Omental fat pad (tissue), 3 donors: ENCODE measurements at regions not wholly inside any gene's neighbourhood (a gene's known extent, or its start where the extent isn't known, plus 50 kb on each side); places are given as distances from the start of the nearest gene placed in this dataset.

ENCODE experiments used
- ATAC-seq: fragments of 150-250 bp; one replicate; pipeline ENCODE4 v1.9.1; 2016; ENCODE audit warnings: mild to moderate bottlenecking, moderate library complexity; ENCODE audit not compliant: low FRiP score
- DNase-seq: peaks from one replicate; pipeline ENCODE4 v3.0.0-alpha.2; 2019; ENCODE audit warnings: low spot score
- CTCF ChIP-seq, 3 donors: fragments of 450-650 bp; IDR thresholded peaks; one replicate each; pipeline ENCODE4 v1.5.1; 2016 to 2017; ENCODE audit warnings: antibody characterized with exemption in 3 of 3, mild to moderate bottlenecking in 3 of 3, moderate library complexity in 2 of 3

- ATAC-seq (no peak), DNase-seq (no peak)
- TF ChIP-seq CTCF (IDR thresholded peaks at IDR 0.05), result no peak
Observed at GRCh38 chrX:45718676-45719075, 518.0 kb upstream of the DIPK2B start.

GRCh38 chrX:45716750-45717149 lies 516.1 kb upstream of the DIPK2B start:
- TF ChIP-seq CTCF (IDR thresholded peaks at IDR 0.05), result no peak
- DNase-seq, result no peak
- ATAC-seq, result no peak

GRCh38 chrX:45715748-45716147 lies 515.1 kb upstream of the DIPK2B start:
- DNase-seq (no peak), ATAC-seq (peak; percentile 28)
- TF ChIP-seq CTCF (IDR thresholded peaks at IDR 0.05), result no peak

- no peak for DNase-seq
- ATAC-seq, result no peak
- no peak for TF ChIP-seq CTCF (IDR thresholded peaks at IDR 0.05)
Observed at GRCh38 chrX:45714866-45715265, 514.2 kb upstream of the DIPK2B start.

GRCh38 chrX:45712067-45712466 lies 511.4 kb upstream of the DIPK2B start:
- no peak for TF ChIP-seq CTCF (IDR thresholded peaks at IDR 0.05)
- no peak for ATAC-seq
- no peak for DNase-seq

- TF ChIP-seq CTCF (IDR thresholded peaks at IDR 0.05), result no peak
- no peak for ATAC-seq
Observed at GRCh38 chrX:45711231-45711630, 510.6 kb upstream of the DIPK2B start.

GRCh38 chrX:45710081-45710801 lies 509.6 kb upstream of the DIPK2B start:
- ATAC-seq (no peak), DNase-seq (no peak)
- TF ChIP-seq CTCF (IDR thresholded peaks at IDR 0.05), result no peak

More at GRCh38 chrX:45711231-45711630, 510.6 kb upstream of the DIPK2B start:
- DNase-seq, result no peak
